B cell (primary cell): ENCODE measurements at regions not wholly inside any gene's neighbourhood (a gene's known extent, or its start where the extent isn't known, plus 50 kb on each side); places are given as distances from the start of the nearest gene placed in this dataset.

Experiments
- ATAC-seq: fragments of 200-7000 bp; cut with Tn5 transposase; one replicate; pipeline ENCODE4 v1.10.0; 2021; ENCODE audit warnings: low read depth, mild to moderate bottlenecking, moderate number of reproducible peaks, moderate library complexity
- CTCF ChIA-PET: fragments of 350-600 bp; sonication (Branson Sonifier 250); formaldehyde crosslinking; loops from one replicate; lab custom pipeline; 2021; ENCODE audit warnings: antibody characterized with exemption, inconsistent platforms; lab: Charles Lee
- POLR2A ChIA-PET: fragments of 350-600 bp; sonication (Branson Sonifier 250); formaldehyde crosslinking; loops from one replicate; lab custom pipeline; 2021; ENCODE audit warnings: antibody characterized with exemption; lab: Charles Lee
- DNase-seq: peaks from one replicate; pipeline ENCODE4 v3.0.0; 2013
- H2AFZ ChIP-seq: 2 replicates; pipeline ENCODE4 v1.6.1; 2012; ENCODE audit warnings: mild to moderate bottlenecking, low read depth, low read length; ENCODE audit not compliant: insufficient read depth, poor library complexity, severe bottlenecking
- H3K27ac ChIP-seq, 2 donors: 1 replicate in 1 of 2; 2 replicates in 1 of 2; pipeline ENCODE4 v1.5.1; 2012 to 2013; ENCODE audit warnings: low read length in 2 of 2, mild to moderate bottlenecking in 2 of 2, moderate library complexity in 1 of 2
- H3K27me3 ChIP-seq, 4 experiments: fragments of 200-600 bp in 1 of 4; sonication (generic) in 1 of 4; replicated peaks in 1 of 4; 1 replicate in 2 of 4; 2 replicates in 2 of 4; pipeline versions ENCODE4 v1.6.1 to v1.7.0; 2013 to 2016; ENCODE audit warnings: low read length in 3 of 4, mild to moderate bottlenecking in 2 of 4, mixed read lengths in 1 of 4, moderate library complexity in 1 of 4; ENCODE audit not compliant: insufficient read depth in 4 of 4, control insufficient read depth in 3 of 4; ENCODE audit errors: control extremely low read depth in 1 of 4
- H3K36me3 ChIP-seq, 2 experiments: replicated peaks in 1 of 2; 1 replicate in 1 of 2; 2 replicates in 1 of 2; pipeline versions ENCODE4 v1.6.1 to v1.7.1; 2013; ENCODE audit warnings: low read length in 1 of 2; ENCODE audit not compliant: insufficient read depth in 2 of 2, control insufficient read depth in 1 of 2; ENCODE audit errors: control extremely low read depth in 1 of 2, extremely low read depth in 1 of 2
- H3K4me1 ChIP-seq, 2 donors: fragments of 200-600 bp in 1 of 2; sonication (generic) in 1 of 2; 1 replicate in 1 of 2; 2 replicates in 1 of 2; pipeline versions ENCODE4 v1.5.1 to v1.6.1; 2013 to 2017; ENCODE audit warnings: low read length in 2 of 2; ENCODE audit not compliant: control insufficient read depth in 2 of 2, insufficient read depth in 2 of 2
- H3K4me2 ChIP-seq: replicated peaks from 2 replicates; pipeline ENCODE3; 2012; ENCODE audit warnings: mild to moderate bottlenecking, low read depth, low read length; ENCODE audit not compliant: poor library complexity, severe bottlenecking
- H3K4me3 ChIP-seq, 5 experiments: fragments of 200-600 bp in 1 of 5; sonication (generic) in 1 of 5; 1 replicate in 3 of 5; 2 replicates in 2 of 5; pipeline versions ENCODE4 v1.5.1 to v1.7.0; 2011 to 2016; ENCODE audit warnings: low read length in 4 of 5, mild to moderate bottlenecking in 4 of 5, low read depth in 2 of 5, control low read depth in 1 of 5, moderate library complexity in 1 of 5; ENCODE audit not compliant: insufficient read depth in 1 of 5; ENCODE audit errors: control extremely low read depth in 1 of 5, extremely low read depth in 1 of 5
- H3K79me2 ChIP-seq: fragments of 200-600 bp; sonication (generic); one replicate; pipeline ENCODE4 v1.6.0; 2016; ENCODE audit warnings: low read length; ENCODE audit not compliant: control insufficient read depth, insufficient read depth
- H3K9ac ChIP-seq: fragments of 200-600 bp; sonication (generic); 2 replicates; pipeline ENCODE4 v1.6.1; 2017; ENCODE audit warnings: mild to moderate bottlenecking, low read length, moderate library complexity
- H3K9me3 ChIP-seq, 3 donors: one replicate each; pipeline versions ENCODE4 v1.6.1 to v1.7.1; 2013; ENCODE audit warnings: low read length in 2 of 3; ENCODE audit not compliant: control insufficient read depth in 2 of 3, insufficient read depth in 1 of 3; ENCODE audit errors: control extremely low read depth in 1 of 3
- H4K20me1 ChIP-seq: 2 replicates; pipeline ENCODE4 v1.6.0; 2012; ENCODE audit warnings: mild to moderate bottlenecking, low read length; ENCODE audit not compliant: insufficient read depth, control insufficient read depth, poor library complexity, severe bottlenecking
- H3K27ac Mint-ChIP-seq: one replicate; pipeline ENCODE4 v1.8.0; 2021; ENCODE audit warnings: mixed read lengths
- H3K27me3 Mint-ChIP-seq: one replicate; pipeline ENCODE4 v1.8.0; 2021; ENCODE audit warnings: mixed read lengths
- H3K4me1 Mint-ChIP-seq: one replicate; pipeline ENCODE4 v1.8.0; 2021; ENCODE audit warnings: mixed read lengths
- H3K4me3 Mint-ChIP-seq: one replicate; pipeline ENCODE4 v1.8.0; 2021; ENCODE audit warnings: mixed read lengths
- H3K9me3 Mint-ChIP-seq: one replicate; pipeline ENCODE4 v1.8.0; 2022; ENCODE audit warnings: mixed read lengths; ENCODE audit not compliant: insufficient read depth
- EZH2 ChIP-seq: IDR thresholded peaks from 2 replicates; pipeline ENCODE4 v1.6.1; 2012; ENCODE audit warnings: borderline replicate concordance, low read depth, mild to moderate bottlenecking, moderate library complexity, low read length; ENCODE audit not compliant: insufficient read depth, poor library complexity, severe bottlenecking
- WGBS: methylation state at CpG from one replicate; pipeline ENCODE4 v1.1.5; 2013; ENCODE audit warnings: missing lambda C conversion rate; ENCODE audit not compliant: insufficient coverage; 5-methylcytosine and 5-hydroxymethylcytosine counted together
- intact Hi-C: fragments of 100-400 bp; cut with micrococcal nuclease; formaldehyde crosslinking; loops from one replicate; pipeline ENCODE4 v1.10.0; 2022
- TF ChIP-seq, protein P1 (sequence below): fragments of 200-600 bp; IDR thresholded peaks from one replicate; pipeline ENCODE4 v1.8.0; 2022; ENCODE audit warnings: antibody characterized with exemption, mild to moderate bottlenecking

DNA sequence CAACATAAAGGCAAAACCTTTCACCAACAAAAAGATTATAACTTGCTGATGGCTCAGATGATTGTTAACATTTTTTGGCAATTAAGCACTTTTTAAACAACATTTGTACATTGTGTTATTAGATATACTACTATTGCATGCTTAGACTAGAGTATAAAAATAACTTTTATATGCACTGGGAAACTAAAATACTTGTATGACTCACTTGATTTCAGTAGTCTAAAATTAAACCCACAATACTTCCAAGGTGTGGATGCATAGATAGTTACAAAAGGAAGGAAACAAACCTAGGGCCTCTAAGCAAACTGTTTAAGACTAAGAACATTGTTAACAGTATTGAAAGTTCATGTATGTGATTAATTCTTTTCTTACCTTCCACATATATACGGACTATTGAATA is 1521.5 kb downstream of the OTOL1 start:
- no peaks in the 10 kb centered on the region for H3K4me1 ChIP-seq
- CTCF ChIA-PET, result no interaction called here
- H3K4me1 Mint-ChIP-seq, result no peaks in the 10 kb centered on the region
- no peaks in the 10 kb centered on the region for H4K20me1 ChIP-seq
- H3K9me3 ChIP-seq, result peaks cover 0 to 10% (median 0%) of the 10 kb centered on the region in 3 donors
- H2AFZ ChIP-seq, result no peak overlapping the region
- TF ChIP-seq, protein P1, sequence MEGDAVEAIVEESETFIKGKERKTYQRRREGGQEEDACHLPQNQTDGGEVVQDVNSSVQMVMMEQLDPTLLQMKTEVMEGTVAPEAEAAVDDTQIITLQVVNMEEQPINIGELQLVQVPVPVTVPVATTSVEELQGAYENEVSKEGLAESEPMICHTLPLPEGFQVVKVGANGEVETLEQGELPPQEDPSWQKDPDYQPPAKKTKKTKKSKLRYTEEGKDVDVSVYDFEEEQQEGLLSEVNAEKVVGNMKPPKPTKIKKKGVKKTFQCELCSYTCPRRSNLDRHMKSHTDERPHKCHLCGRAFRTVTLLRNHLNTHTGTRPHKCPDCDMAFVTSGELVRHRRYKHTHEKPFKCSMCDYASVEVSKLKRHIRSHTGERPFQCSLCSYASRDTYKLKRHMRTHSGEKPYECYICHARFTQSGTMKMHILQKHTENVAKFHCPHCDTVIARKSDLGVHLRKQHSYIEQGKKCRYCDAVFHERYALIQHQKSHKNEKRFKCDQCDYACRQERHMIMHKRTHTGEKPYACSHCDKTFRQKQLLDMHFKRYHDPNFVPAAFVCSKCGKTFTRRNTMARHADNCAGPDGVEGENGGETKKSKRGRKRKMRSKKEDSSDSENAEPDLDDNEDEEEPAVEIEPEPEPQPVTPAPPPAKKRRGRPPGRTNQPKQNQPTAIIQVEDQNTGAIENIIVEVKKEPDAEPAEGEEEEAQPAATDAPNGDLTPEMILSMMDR, result no peak
- TF ChIP-seq EZH2, result no peak
- no peak overlapping the region for H3K4me2 ChIP-seq
- no CpG with 5 or more reads among the region's 1 CpG for WGBS
- intact Hi-C loops, result no loop called here
- H3K36me3 ChIP-seq, result no peaks in the 10 kb centered on the region
- no peaks in the 10 kb centered on the region for H3K27me3 ChIP-seq
- H3K27ac ChIP-seq, result no peak overlapping the region
- H3K27me3 Mint-ChIP-seq, result no peaks in the 10 kb centered on the region
- ATAC-seq, result no peak
- H3K9me3 Mint-ChIP-seq, result peaks cover 2% of the 10 kb centered on the region
- H3K4me3 Mint-ChIP-seq, result no peak overlapping the region
- H3K79me2 ChIP-seq, result no peaks in the 10 kb centered on the region
- H3K9ac ChIP-seq, result no peak overlapping the region
- DNase-seq, result no peak
- no peak overlapping the region for H3K27ac Mint-ChIP-seq
- H3K4me3 ChIP-seq, result no peak overlapping the region
- POLR2A ChIA-PET, result no interaction called here

DNA sequence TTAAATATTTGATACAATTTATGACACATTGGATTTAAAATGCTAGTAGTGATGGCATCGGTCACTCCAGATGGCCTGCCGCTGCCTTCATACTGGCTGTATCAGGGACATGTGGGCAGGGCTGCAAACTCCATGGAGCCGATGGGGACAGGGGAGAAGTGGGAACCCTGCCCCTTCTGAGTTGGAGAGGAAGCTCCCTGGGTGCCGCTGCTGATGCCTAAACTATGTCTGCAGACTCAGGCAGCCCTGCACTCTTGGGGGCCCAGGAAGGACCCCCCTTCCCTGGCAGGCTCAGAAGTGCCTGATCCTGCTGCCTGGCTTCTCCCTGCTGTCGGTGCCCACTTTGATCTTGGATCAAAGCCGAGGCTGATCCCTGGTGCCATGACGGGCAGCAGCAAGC is 1522.1 kb downstream of the OTOL1 start:
- Histone ChIP-seq H3K4me2 (no peak overlapping the region), H2AFZ (no peak overlapping the region), H3K4me3 (no peak overlapping the region), H3K36me3 (no peaks in the 10 kb centered on the region), H3K4me1 (no peaks in the 10 kb centered on the region), H3K27me3 (no peaks in the 10 kb centered on the region), H4K20me1 (no peaks in the 10 kb centered on the region), H3K9me3 (peaks cover 0 to 10% (median 0%) of the 10 kb centered on the region in 3 donors), H3K79me2 (no peaks in the 10 kb centered on the region), H3K9ac (no peak overlapping the region), H3K27ac (no peak overlapping the region)
- Mint-ChIP-seq H3K9me3 (peaks cover 2% of the 10 kb centered on the region), H3K4me1 (no peaks in the 10 kb centered on the region), H3K27me3 (no peaks in the 10 kb centered on the region), H3K27ac (no peak overlapping the region), H3K4me3 (no peak overlapping the region)
- 92% methylated on average over 7 of the region's 7 CpGs for WGBS
- DNase-seq (no peak), ATAC-seq (no peak)
- no peak for TF ChIP-seq EZH2
- TF ChIP-seq, protein P1, result no peak
- intact Hi-C loops, result no loop called here
- ChIA-PET POLR2A (no interaction called here), CTCF (no interaction called here)
